Trophoblast cell (in vitro differentiated cells and primary cell): ENCODE measurements at regions not wholly inside any gene's neighbourhood (a gene's known extent, or its start where the extent isn't known, plus 50 kb on each side); places are given as distances from the start of the nearest gene placed in this dataset.
A peak's percentile ranks its signal among the peaks of the same experiment; 100 is the strongest.

Experiments
- DNase-seq, 2 donors: peaks; one replicate each; pipeline ENCODE4 v3.0.0-alpha.2; 2016
- H2AFZ ChIP-seq: 2 replicates; pipeline ENCODE4 v1.6.1; 2013; ENCODE audit warnings: low read length, moderate library complexity, mild to moderate bottlenecking; ENCODE audit not compliant: insufficient read depth, poor library complexity
- H2AK5ac ChIP-seq: 2 replicates; pipeline ENCODE4 v1.6.1; 2013; ENCODE audit warnings: mild to moderate bottlenecking, low read length
- H2BK120ac ChIP-seq: 2 replicates; pipeline ENCODE4 v1.6.1; 2013; ENCODE audit warnings: low read length, mild to moderate bottlenecking, moderate library complexity; ENCODE audit not compliant: insufficient read depth, poor library complexity
- H2BK12ac ChIP-seq: 2 replicates; pipeline ENCODE4 v1.6.1; 2013; ENCODE audit warnings: mild to moderate bottlenecking, low read length, moderate library complexity
- H2BK5ac ChIP-seq: 2 replicates; pipeline ENCODE4 v1.6.1; 2013; ENCODE audit warnings: low read length, low read depth, moderate library complexity, mild to moderate bottlenecking; ENCODE audit not compliant: poor library complexity
- H3K14ac ChIP-seq: 2 replicates; pipeline ENCODE4 v1.6.1; 2013; ENCODE audit warnings: mild to moderate bottlenecking, low read length
- H3K18ac ChIP-seq: 2 replicates; pipeline ENCODE4 v1.6.1; 2013; ENCODE audit warnings: mild to moderate bottlenecking, low read length
- H3K23ac ChIP-seq: 2 replicates; pipeline ENCODE4 v1.6.1; 2013; ENCODE audit warnings: low read length
- H3K27ac ChIP-seq: 2 replicates; pipeline ENCODE4 v1.5.1; 2013; ENCODE audit warnings: low read depth, mild to moderate bottlenecking, inconsistent platforms, low read length, moderate library complexity
- H3K27me3 ChIP-seq: 2 replicates; pipeline ENCODE4 v1.6.1; 2013; ENCODE audit warnings: inconsistent platforms, mild to moderate bottlenecking, low read length, moderate library complexity; ENCODE audit not compliant: insufficient read depth
- H3K36me3 ChIP-seq, 2 experiments: 1 replicate in 1 of 2; 2 replicates in 1 of 2; pipeline ENCODE4 v1.6.1; 2013; ENCODE audit warnings: low read length in 2 of 2, mild to moderate bottlenecking in 2 of 2, moderate library complexity in 1 of 2; ENCODE audit not compliant: insufficient read depth in 2 of 2, control insufficient read depth in 1 of 2
- H3K4ac ChIP-seq: 2 replicates; pipeline ENCODE4 v1.6.1; 2013; ENCODE audit warnings: low read depth, mild to moderate bottlenecking, low read length, moderate library complexity
- H3K4me1 ChIP-seq, 2 experiments: 1 replicate in 1 of 2; 2 replicates in 1 of 2; pipeline ENCODE4 v1.6.1; 2013; ENCODE audit warnings: low read length in 2 of 2, mild to moderate bottlenecking in 2 of 2, moderate library complexity in 1 of 2; ENCODE audit not compliant: insufficient read depth in 2 of 2, control insufficient read depth in 1 of 2
- H3K4me2 ChIP-seq: 2 replicates; pipeline ENCODE4 v1.6.1; 2013; ENCODE audit warnings: inconsistent platforms, mild to moderate bottlenecking, low read length, moderate library complexity
- H3K4me3 ChIP-seq: 2 replicates; pipeline ENCODE4 v1.5.1; 2013; ENCODE audit warnings: mild to moderate bottlenecking, low read depth, low read length, inconsistent platforms
- H3K79me1 ChIP-seq: one replicate; pipeline ENCODE4 v1.6.1; 2013; ENCODE audit warnings: low read length
- H3K79me2 ChIP-seq: 2 replicates; pipeline ENCODE4 v1.6.1; 2013; ENCODE audit warnings: low read length, mild to moderate bottlenecking; ENCODE audit not compliant: control insufficient read depth, insufficient read depth, poor library complexity
- H3K9ac ChIP-seq: 2 replicates; pipeline ENCODE4 v1.6.1; 2013; ENCODE audit warnings: mild to moderate bottlenecking, low read length
- H3K9me3 ChIP-seq: 2 replicates; pipeline ENCODE4 v1.6.1; 2013; ENCODE audit warnings: low read depth, mild to moderate bottlenecking, control low read depth, inconsistent platforms, low read length; ENCODE audit not compliant: insufficient read depth
- H4K12ac ChIP-seq: 2 replicates; pipeline ENCODE4 v1.6.1; 2013; ENCODE audit warnings: low read depth, mild to moderate bottlenecking, low read length, moderate library complexity
- H4K8ac ChIP-seq: 2 replicates; pipeline ENCODE4 v1.6.1; 2013; ENCODE audit warnings: low read depth, mild to moderate bottlenecking, low read length, moderate library complexity
- H4K91ac ChIP-seq: one replicate; pipeline ENCODE4 v1.6.1; 2013; ENCODE audit warnings: low read depth, mild to moderate bottlenecking, low read length, moderate library complexity
- WGBS: extraction: QIAGEN DNeasy Blood & Tissue Kit; methylation state at CpG from one replicate; pipeline ENCODE4 v1.1.7; 2013; ENCODE audit warnings: missing lambda C conversion rate; ENCODE audit not compliant: insufficient read length, insufficient coverage; ENCODE audit errors: extremely low coverage; 5-methylcytosine and 5-hydroxymethylcytosine counted together

DNA sequence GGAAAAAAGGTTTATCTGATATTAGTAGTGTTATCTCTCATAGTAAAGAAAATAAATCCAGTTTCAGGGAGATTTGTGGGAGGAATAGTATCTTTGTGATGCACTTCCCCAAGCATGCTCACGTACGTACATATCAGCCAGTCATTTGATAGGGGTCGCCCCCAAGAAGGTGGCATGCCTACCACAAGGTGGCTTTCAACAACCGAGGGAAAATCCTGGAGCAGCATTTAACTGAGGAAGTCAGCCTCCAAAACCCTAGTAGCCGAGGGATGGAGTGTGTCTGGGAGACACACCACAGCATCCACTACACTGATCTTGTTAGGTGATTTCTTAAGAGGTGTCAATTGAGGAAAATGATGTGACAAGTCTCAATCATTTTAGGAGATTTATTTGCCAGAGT is 623.9 kb downstream of the NYAP2 start:
- WGBS: no CpG with 5 or more reads among the region's 5 CpGs

DNA sequence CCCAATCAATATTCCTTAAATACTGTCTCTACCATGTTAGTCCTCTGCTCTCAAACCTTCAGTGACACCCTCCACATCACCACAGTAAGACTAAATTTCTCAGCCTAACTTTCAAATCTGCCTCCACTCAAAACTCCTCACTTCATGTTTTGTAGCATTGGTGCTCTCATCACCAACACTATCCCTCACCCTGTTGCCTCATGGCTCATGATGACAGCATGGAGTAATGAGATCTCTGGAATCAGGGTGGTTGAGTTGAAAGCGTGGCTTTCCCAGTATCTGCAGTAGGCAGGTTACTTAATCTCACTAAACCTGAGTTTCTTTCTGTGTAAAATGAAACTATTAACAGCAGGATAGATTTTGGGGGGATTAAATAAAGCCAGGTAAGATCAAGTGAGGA is 621.4 kb downstream of the NYAP2 start:
- Histone ChIP-seq H2BK12ac (no peak overlapping the region), H2AFZ (no peak overlapping the region), H3K9ac (no peak overlapping the region), H3K27ac (no peak overlapping the region), H3K4me1 (no peaks in the 10 kb centered on the region), H3K23ac (no peak overlapping the region), H3K4me2 (no peak overlapping the region), H4K91ac (no peak overlapping the region), H2AK5ac (no peak overlapping the region), H2BK5ac (no peak overlapping the region), H4K8ac (no peak overlapping the region), H3K79me1 (no peaks in the 10 kb centered on the region), H3K14ac (no peak overlapping the region), H3K36me3 (no peaks in the 10 kb centered on the region), H3K18ac (no peak overlapping the region), H3K9me3 (peaks cover 2% of the 10 kb centered on the region), H3K27me3 (no peaks in the 10 kb centered on the region), H3K79me2 (no peaks in the 10 kb centered on the region), H2BK120ac (no peak overlapping the region), H3K4ac (no peak overlapping the region), H4K12ac (no peak overlapping the region), H3K4me3 (no peak overlapping the region)
- DNase-seq: no peak
- WGBS: no CpG with 5 or more reads among the region's 1 CpG

More for the DNA sequence above, 623.9 kb downstream of the NYAP2 start:
- Histone ChIP-seq H3K4me3 (no peak overlapping the region), H4K12ac (peak overlapping the region; percentile 51), H3K9me3 (peaks cover 2% of the 10 kb centered on the region), H3K27me3 (no peaks in the 10 kb centered on the region), H2BK5ac (no peak overlapping the region), H3K79me1 (no peaks in the 10 kb centered on the region), H2BK12ac (no peak overlapping the region), H3K4me2 (no peak overlapping the region), H3K4ac (no peak overlapping the region), H3K9ac (peak overlapping the region; percentile 34), H3K79me2 (no peaks in the 10 kb centered on the region), H3K18ac (no peak overlapping the region), H3K36me3 (no peaks in the 10 kb centered on the region), H3K23ac (no peak overlapping the region), H3K4me1 (no peaks in the 10 kb centered on the region), H3K14ac (no peak overlapping the region), H2AK5ac (no peak overlapping the region), H2BK120ac (no peak overlapping the region), H4K91ac (no peak overlapping the region), H4K8ac (no peak overlapping the region), H3K27ac (no peak overlapping the region), H2AFZ (no peak overlapping the region)
- DNase-seq: no peak

GRCh38 chr2:226020176-226020575 is 620.7 kb downstream of the NYAP2 start:
- no peaks in the 10 kb centered on the region for H3K36me3 ChIP-seq
- H2AK5ac ChIP-seq: no peak overlapping the region
- H2BK12ac ChIP-seq: no peak overlapping the region
- no peak overlapping the region for H3K4me2 ChIP-seq
- no peak overlapping the region for H4K8ac ChIP-seq
- H4K12ac ChIP-seq: no peak overlapping the region
- no peak overlapping the region for H3K23ac ChIP-seq
- H3K4ac ChIP-seq: no peak overlapping the region
- no peak overlapping the region for H4K91ac ChIP-seq
- H2BK120ac ChIP-seq: no peak overlapping the region
- H3K18ac ChIP-seq: no peak overlapping the region
- no peak for DNase-seq
- H3K27ac ChIP-seq: no peak overlapping the region
- H3K9ac ChIP-seq: no peak overlapping the region
- H3K9me3 ChIP-seq: peaks cover 2% of the 10 kb centered on the region
- H2BK5ac ChIP-seq: no peak overlapping the region
- no peaks in the 10 kb centered on the region for H3K27me3 ChIP-seq
- H3K79me1 ChIP-seq: no peaks in the 10 kb centered on the region
- no peaks in the 10 kb centered on the region for H3K4me1 ChIP-seq
- no peak overlapping the region for H3K14ac ChIP-seq
- no peak overlapping the region for H3K4me3 ChIP-seq
- H2AFZ ChIP-seq: no peak overlapping the region
- H3K79me2 ChIP-seq: no peaks in the 10 kb centered on the region

GRCh38 chr2:226018641-226019040 is 619.1 kb downstream of the NYAP2 start:
- Histone ChIP-seq H3K4ac (no peak overlapping the region), H4K8ac (no peak overlapping the region), H3K23ac (no peak overlapping the region), H3K9ac (no peak overlapping the region), H3K18ac (no peak overlapping the region), H2AK5ac (no peak overlapping the region), H2BK12ac (no peak overlapping the region), H3K36me3 (no peaks in the 10 kb centered on the region), H3K9me3 (peaks cover 2% of the 10 kb centered on the region), H3K4me3 (peak overlapping the region; percentile 48), H3K79me2 (no peaks in the 10 kb centered on the region), H3K14ac (no peak overlapping the region), H3K79me1 (no peaks in the 10 kb centered on the region), H3K4me2 (no peak overlapping the region), H3K27ac (no peak overlapping the region), H4K12ac (no peak overlapping the region), H2BK5ac (no peak overlapping the region), H3K27me3 (no peaks in the 10 kb centered on the region), H3K4me1 (no peaks in the 10 kb centered on the region), H2AFZ (no peak overlapping the region), H4K91ac (no peak overlapping the region), H2BK120ac (no peak overlapping the region)
- WGBS: no CpG with 5 or more reads among the region's 2 CpGs
- DNase-seq: no peak
